Fibroblast of skin of scalp (primary cell): ENCODE measurements at regions not wholly inside any gene's neighbourhood (a gene's known extent, or its start where the extent isn't known, plus 50 kb on each side); places are given as distances from the start of the nearest gene placed in this dataset.
"Not testable (repeated sequence)": the region's sequence is repeated elsewhere in the genome, so short reads cannot be mapped to it uniquely, and the experiment has no call there.

Experiments used
- DNase-seq: peaks from one replicate; pipeline ENCODE4 v3.0.0-alpha.2; 2013

GRCh38 chr5:99706160-99706559, 777.4 kb upstream of the CHD1 start:
- no peak for DNase-seq

- DNase-seq: no peak
Observed at GRCh38 chr5:99702565-99702964, 773.8 kb upstream of the CHD1 start.

DNA sequence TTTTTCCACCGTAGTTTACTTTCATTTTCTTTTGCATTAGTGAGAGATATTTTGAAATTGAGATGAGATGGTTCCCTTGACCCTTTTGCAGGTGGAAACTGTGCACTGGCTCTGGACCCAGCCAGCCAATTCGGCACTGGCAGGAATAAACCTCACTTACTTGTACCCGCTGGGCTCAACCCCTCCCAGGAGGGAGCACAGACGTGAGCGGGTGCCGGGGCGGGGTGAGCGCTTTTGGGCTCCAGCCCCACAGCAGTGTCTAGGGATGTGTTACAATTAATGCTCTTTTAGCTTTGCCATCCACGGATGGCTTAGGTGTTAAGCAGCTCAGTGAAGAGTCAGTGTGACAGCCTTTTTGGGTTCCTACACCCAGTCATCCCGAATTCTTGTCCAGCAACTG, 766.1 kb upstream of the CHD1 start:
- DNase-seq: no peak

DNA sequence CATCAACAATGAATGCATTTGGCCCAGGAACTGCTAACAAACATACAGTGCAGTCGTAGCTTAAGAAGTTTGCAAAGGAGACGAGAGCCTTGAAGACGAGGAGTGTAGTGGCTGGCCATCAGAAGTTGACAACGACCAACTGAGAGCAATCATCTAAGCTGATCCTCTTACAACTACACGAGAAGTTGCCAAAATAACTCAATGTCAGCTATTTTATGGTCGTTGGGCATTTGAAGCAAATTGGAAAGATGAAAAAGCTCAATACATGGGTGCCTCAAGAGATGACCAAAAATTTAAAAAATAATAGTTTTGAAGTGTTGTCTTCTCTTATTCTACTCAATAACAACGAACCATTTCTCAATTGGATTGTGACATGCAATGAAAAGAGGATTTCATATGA, 757.7 kb upstream of the CHD1 start:
- DNase-seq: no peak

DNA sequence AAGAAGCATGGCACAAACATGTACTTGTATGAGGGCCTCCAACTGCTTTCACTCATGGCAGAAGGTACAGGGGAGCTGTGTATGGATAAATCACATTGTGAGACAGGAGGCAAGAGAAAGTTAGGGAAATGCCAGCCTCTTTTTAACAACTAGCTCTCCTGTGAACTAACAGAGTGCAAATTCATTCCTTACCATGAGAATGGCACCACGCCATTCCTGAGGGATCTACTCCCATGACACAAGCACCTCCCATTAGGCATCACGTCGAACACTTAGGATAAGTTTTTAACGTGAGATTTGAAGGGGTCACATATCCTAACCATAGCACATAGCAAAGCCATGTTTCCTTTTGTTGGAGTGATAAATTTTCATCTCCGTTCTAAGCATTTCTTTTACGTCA, 747.2 kb upstream of the CHD1 start:
- no peak for DNase-seq

- DNase-seq: no peak
Observed at GRCh38 chr5:99674101-99674500, 745.3 kb upstream of the CHD1 start.

- no peak for DNase-seq
Observed at GRCh38 chr5:99664972-99665371, 736.2 kb upstream of the CHD1 start.

GRCh38 chr5:99651298-99651697, 722.5 kb upstream of the CHD1 start:
- no peak for DNase-seq

DNA sequence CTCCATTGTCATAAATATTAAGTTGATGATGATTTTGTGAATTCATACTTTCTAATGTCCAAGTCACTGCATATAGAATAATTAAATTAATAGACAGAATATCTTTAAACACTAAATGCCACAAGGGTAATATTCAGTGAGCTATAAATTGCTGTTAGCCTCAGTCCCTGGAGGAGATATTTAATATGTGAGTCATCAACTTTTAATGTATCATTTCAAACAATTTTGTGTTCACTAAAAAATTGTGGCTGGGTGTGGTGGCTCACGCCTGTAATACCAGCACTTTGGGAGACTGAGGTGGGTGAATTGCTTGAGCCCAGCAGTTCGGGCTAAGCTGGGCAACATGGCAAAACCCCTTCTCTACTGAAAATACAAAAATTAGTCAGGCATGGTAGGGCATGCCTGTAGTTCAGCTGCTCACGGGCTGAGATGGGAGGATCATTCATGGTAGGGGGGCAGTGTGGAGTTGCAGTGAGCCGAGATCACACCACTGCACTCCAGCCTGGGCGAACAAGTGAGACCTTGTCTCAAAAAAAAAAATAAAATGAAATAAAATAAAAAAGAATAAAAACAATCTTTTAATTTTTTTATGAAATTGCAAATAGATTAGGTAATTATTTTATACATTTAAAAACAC, 717.3 kb upstream of the CHD1 start:
- no peak for DNase-seq

- no peak for DNase-seq
Observed at GRCh38 chr5:99644822-99645221, 716.0 kb upstream of the CHD1 start.

DNA sequence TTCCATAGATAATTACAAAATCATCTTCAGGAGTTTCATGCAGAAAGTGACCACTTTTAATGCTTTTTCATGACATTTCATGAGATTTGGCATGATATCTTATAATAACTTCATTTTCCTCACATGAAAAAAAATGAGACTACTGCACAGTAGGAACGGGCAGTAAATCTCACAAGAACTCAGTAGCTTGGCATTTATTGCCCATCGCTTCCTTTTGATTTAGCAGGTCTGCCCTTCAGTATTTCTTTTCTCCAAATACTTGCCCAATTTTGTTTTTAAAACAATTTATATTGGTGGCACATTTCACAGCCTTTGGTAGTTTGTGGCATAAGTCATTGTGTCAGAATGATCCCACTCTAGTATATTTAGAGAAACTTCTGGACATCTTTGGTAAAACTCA, 711.8 kb upstream of the CHD1 start:
- DNase-seq: no peak

GRCh38 chr5:99639905-99640304, 711.1 kb upstream of the CHD1 start:
- DNase-seq: no peak

- no peak for DNase-seq
Observed at GRCh38 chr5:99636663-99637062, 707.9 kb upstream of the CHD1 start.

DNA sequence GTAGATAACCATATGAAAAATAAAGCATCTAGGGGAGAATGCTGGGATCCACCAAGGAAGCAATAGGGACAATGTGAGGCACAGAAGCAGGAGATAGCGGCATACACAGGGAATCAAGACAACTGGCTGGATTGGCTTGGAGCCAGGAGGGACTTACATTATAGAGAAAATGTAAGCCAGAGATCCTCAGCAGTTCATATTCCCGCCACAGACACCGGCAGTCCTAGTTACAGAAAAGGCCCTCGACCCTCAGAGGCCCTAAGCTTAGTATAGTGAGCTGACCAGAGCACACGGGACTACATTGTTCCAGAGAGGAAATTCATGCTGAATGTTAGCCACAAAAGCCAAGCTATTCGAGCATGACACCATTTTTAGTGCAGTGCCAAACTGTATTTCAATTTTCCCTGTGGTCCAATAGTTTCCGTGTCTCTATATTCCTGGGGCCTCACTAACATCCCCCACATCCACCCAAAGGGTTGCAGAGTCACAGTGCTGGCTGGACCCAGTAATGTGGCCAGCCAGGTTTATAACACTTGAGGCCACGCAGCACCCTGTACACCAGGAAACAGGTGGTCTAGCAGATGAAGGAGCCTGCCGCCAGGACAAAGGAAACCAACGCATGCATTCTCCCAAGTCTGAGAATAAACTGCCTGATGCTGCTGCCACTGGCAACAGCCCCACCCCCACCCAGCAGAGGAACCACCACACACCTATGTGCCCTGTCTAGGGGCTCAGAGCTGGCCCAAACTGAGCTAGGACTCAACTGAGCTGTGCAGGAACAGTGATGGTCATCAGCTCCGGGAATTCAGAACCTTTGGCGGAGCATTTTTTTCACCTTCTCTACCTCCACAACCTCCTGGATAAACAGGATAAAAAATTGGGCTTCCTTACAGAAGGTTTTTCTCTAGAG, 693.2 kb upstream of the CHD1 start:
- DNase-seq: no peak

DNA sequence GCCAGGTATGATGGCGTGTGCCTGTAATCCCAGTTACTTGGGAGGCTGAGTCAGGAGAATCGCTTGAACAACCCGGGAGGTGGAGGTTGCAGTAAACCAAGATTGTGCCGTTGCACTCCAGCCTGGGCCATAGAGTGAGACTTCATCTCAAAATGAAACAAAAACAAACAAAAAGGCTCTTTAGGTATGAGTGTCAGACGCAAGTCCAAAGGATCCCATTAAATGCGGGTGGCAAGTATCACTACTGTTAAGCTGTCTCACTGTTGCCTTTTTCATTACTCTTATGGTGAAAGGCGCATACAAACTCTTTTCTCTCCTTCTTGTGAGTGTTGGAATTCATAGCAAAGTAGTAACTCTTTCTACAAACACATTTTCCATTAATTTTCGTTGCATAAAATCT, 688.5 kb upstream of the CHD1 start:
- DNase-seq: no peak

GRCh38 chr5:99614888-99615287, 686.1 kb upstream of the CHD1 start:
- no peak for DNase-seq

DNA sequence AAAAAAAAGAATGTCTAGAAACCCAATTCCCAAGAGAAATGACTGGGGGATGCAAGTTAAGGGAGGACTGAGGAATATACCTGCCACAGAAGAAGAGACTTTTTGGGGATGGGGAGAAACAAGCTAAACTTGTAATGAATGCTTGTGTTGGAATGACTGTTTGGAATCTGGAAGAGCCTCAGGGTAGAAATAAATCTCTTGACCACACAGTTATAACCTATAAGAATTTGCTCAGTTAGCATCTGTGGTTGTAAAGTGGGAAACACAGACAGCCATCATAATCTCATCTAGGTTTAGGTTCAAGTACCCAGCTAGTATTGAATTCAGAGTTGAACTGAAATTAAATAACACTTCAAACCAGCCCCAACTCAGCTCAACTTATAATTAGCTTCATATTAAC, 678.3 kb upstream of the CHD1 start:
- DNase-seq: no peak

GRCh38 chr5:99605904-99606303, 677.1 kb upstream of the CHD1 start:
- no peak for DNase-seq

DNA sequence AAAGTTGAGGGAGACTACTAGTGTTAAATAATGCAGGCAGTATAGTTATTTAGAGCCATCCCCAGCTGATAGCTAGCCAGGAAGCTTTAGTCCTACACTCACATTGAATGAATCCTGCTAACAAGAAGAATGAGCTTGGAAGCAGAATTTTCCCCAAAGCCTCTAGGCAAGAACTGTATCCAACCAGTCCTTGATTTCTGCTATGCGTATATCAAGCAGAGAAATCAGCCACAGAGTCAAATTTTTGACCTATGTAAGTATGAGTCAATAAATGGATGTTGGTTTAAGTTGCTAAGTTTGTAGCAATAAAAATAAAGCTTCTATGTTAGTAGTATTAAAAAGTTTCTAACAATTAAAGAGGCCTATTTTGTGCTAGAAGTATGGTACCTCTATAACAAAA, 672.1 kb upstream of the CHD1 start:
- no peak for DNase-seq

DNA sequence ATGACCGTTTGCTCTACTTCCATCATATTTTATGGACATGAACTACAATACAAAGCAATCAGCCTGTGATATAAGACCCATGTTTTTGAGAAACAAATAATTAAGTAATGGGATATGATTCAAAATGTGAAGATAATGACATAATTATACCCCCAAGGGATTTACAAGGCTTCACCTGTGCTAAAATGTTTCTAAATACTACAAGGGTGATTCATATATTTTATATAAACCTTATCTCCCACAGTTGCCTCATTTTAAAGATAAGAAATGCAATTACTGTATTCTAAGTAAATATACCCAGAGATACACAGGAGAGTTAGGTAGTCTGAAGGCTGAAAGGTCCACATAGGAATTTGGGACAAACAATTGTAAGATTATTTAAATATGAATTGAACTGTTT, 662.0 kb upstream of the CHD1 start:
- no peak for DNase-seq

- DNase-seq: no peak
Observed at GRCh38 chr5:99589424-99589823, 660.6 kb upstream of the CHD1 start.

DNA sequence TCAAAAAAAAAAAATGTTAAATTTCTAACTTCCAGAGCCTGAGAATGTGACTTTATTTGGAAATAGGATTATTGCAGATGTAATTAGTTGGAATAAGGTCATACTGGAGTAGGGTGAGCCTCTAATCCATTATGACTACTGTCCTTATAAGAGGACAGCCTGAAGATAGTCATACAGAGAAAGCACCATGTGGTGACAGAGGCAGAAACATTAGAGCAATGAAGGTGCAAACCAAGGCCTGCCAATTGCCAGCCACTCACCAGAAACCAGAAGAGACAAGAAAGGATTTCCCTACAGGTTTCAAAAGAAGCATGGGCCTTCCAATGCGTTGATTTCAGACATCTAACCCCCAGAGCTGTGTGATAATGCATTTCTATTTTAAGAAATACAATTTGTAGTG, 659.2 kb upstream of the CHD1 start:
- DNase-seq: no peak

DNA sequence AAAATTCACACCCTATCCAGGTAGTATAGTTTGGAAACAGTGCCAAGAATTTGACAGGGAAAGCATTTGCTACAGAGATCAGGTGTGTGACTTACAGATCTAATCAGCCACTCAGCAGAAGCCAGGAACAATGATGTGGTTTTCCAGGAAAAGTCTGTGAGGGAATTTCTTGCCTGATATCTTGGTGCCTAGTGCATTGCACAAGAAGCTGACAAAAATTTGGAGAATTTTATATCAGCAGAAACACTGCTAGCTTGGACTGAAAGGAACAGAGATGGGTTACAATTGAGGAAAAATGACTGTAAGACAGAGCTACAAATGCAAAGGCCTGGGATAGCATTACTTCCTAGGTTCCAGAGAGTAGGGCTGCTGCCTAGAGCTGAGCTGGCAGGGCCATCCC, 658.1 kb upstream of the CHD1 start:
- DNase-seq: no peak

DNA sequence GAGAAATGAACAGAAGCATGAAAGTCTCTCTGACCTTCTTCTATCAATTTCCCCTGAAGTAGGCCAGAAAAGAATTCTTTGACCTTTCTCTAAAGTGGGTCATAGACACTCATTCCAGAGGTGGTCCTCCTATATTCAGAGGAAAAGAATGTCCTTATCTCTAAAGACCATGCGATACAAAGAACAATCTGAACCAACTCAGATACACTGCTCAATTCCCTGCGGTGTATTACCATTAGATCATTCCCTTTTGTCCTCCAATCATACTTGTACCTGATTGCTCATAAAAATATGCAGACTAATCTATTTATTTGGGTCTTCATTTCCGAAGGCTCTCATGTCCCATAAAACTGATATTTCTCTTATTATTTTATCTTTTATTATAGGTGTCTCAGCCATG, 652.4 kb upstream of the CHD1 start:
- DNase-seq: not testable (repeated sequence)
